ENCODE measurements at regions not wholly inside any gene's neighbourhood (a gene's known extent, or its start where the extent isn't known, plus 50 kb on each side); places are given as distances from the start of the nearest gene placed in this dataset.

DNA sequence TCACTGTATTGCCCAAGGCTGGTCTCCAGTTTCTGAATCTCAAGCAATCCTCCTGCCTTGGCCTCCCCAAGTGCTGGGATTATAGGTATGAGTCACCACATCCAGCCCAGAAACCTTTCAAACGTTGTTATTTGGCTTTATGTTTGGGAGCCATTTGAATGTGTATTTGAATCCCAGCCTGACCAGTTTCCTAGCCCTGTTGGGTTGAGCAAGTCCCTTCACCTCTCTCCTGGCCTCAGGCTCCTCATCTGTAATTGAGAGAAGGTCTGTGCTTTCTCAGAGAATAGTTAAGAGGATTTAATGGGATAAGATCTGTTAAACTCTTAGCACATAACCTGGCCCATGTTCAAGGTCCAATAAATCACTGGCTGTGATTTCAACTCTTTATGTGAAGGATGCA, 385.8 kb upstream of the RBFOX1 start:
- TF ChIP-seq, protein P1, sequence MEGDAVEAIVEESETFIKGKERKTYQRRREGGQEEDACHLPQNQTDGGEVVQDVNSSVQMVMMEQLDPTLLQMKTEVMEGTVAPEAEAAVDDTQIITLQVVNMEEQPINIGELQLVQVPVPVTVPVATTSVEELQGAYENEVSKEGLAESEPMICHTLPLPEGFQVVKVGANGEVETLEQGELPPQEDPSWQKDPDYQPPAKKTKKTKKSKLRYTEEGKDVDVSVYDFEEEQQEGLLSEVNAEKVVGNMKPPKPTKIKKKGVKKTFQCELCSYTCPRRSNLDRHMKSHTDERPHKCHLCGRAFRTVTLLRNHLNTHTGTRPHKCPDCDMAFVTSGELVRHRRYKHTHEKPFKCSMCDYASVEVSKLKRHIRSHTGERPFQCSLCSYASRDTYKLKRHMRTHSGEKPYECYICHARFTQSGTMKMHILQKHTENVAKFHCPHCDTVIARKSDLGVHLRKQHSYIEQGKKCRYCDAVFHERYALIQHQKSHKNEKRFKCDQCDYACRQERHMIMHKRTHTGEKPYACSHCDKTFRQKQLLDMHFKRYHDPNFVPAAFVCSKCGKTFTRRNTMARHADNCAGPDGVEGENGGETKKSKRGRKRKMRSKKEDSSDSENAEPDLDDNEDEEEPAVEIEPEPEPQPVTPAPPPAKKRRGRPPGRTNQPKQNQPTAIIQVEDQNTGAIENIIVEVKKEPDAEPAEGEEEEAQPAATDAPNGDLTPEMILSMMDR (IDR thresholded peaks at IDR 0.05) = no peak
- TF ChIP-seq POLR2A (IDR thresholded peaks at IDR 0.05) (no peak), POLR2AphosphoS5 (IDR thresholded peaks at IDR 0.05) (no peak)
